Breast epithelium (tissue), 4 donors: ENCODE measurements at regions not wholly inside any gene's neighbourhood (a gene's known extent, or its start where the extent isn't known, plus 50 kb on each side); places are given as distances from the start of the nearest gene placed in this dataset.

Experiments used
- DNase-seq, 2 donors: peaks; one replicate each; pipeline ENCODE4 v3.0.0-alpha.2; 2019; ENCODE audit warnings: low spot score in 2 of 2
- H3K27ac ChIP-seq, 2 donors: fragments of 200-600 bp; sonication (generic) in 1 of 2; one replicate each; pipeline ENCODE4 v1.5.1; 2016 to 2019; ENCODE audit warnings: mild to moderate bottlenecking in 1 of 2
- H3K27me3 ChIP-seq, 2 donors: fragments of 200-600 bp; sonication (generic) in 1 of 2; one replicate each; pipeline versions ENCODE4 v1.5.1 to v1.6.0; 2017 to 2019; ENCODE audit warnings: control low read depth in 1 of 2, mild to moderate bottlenecking in 1 of 2
- H3K36me3 ChIP-seq: fragments of 200-600 bp; one replicate; pipeline ENCODE4 v1.5.1; 2019
- H3K4me1 ChIP-seq, 2 donors: fragments of 200-600 bp; sonication (generic); one replicate each; pipeline ENCODE4 v1.5.1; 2016 to 2019; ENCODE audit warnings: control low read depth in 1 of 2
- H3K4me3 ChIP-seq, 3 donors: fragments of 200-600 bp; sonication (generic); 1 replicate in 2 of 3; 2 replicates in 1 of 3; pipeline ENCODE4 v1.5.1; 2016 to 2019; ENCODE audit warnings: mild to moderate bottlenecking in 3 of 3, moderate library complexity in 2 of 3
- H3K9me3 ChIP-seq, 2 donors: fragments of 200-600 bp; sonication (generic) in 1 of 2; one replicate each; pipeline ENCODE4 v1.5.1; 2016 to 2019; ENCODE audit warnings: control low read depth in 1 of 2
- POLR2A ChIP-seq: fragments of 450-650 bp; IDR thresholded peaks from one replicate; pipeline ENCODE4 v1.6.1; 2016; ENCODE audit warnings: antibody characterized with exemption, mild to moderate bottlenecking, moderate library complexity
- POLR2AphosphoS5 ChIP-seq, 3 donors: sonication (generic); formaldehyde crosslinking; IDR thresholded peaks; one replicate each; pipeline ENCODE4 v1.6.1; 2017; ENCODE audit warnings: antibody characterized with exemption in 3 of 3
- intact Hi-C: fragments of 100-400 bp; cut with DNase I; formaldehyde crosslinking; loops from one replicate; pipeline ENCODE4 v1.15.1; 2023; ENCODE audit warnings: low total_unique reads
- TF ChIP-seq, protein P1 (sequence below), 3 donors: fragments of 450-650 bp; IDR thresholded peaks; one replicate each; pipeline ENCODE4 v1.5.1; 2016 to 2017; ENCODE audit warnings: antibody characterized with exemption in 3 of 3, mild to moderate bottlenecking in 3 of 3, moderate library complexity in 3 of 3

DNA sequence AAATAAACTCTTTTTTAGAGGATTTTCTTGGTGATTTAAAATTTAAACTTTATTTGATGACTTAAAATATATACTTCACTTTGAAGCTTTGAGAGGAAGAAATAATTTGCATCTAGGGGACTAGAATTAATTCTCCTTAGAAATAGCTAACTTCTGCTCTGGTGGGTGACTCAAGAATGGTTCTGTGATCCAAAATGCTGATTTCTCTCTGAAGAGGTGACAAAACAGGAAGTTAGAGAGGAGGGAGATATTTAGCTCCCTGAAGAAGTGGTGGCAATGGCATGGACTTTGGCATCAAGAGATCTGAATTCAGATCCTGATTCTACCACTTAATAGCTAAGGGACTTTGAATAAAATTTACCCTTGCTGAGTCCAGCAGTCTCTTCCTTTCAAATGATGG, 125.8 kb upstream of the ATP1B1 start:
- intact Hi-C loops: no loop called here
- Histone ChIP-seq H3K9me3 (no peaks in the 10 kb centered on the region), H3K27ac (no peak overlapping the region), H3K4me1 (no peaks in the 10 kb centered on the region), H3K36me3 (no peaks in the 10 kb centered on the region), H3K4me3 (no peak overlapping the region), H3K27me3 (no peaks in the 10 kb centered on the region)
- TF ChIP-seq POLR2A (no peak), POLR2AphosphoS5 (IDR thresholded peaks at IDR 0.05) (no peak)
- TF ChIP-seq, protein P1, sequence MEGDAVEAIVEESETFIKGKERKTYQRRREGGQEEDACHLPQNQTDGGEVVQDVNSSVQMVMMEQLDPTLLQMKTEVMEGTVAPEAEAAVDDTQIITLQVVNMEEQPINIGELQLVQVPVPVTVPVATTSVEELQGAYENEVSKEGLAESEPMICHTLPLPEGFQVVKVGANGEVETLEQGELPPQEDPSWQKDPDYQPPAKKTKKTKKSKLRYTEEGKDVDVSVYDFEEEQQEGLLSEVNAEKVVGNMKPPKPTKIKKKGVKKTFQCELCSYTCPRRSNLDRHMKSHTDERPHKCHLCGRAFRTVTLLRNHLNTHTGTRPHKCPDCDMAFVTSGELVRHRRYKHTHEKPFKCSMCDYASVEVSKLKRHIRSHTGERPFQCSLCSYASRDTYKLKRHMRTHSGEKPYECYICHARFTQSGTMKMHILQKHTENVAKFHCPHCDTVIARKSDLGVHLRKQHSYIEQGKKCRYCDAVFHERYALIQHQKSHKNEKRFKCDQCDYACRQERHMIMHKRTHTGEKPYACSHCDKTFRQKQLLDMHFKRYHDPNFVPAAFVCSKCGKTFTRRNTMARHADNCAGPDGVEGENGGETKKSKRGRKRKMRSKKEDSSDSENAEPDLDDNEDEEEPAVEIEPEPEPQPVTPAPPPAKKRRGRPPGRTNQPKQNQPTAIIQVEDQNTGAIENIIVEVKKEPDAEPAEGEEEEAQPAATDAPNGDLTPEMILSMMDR (IDR thresholded peaks at IDR 0.05): no peak
- DNase-seq: no peak

DNA sequence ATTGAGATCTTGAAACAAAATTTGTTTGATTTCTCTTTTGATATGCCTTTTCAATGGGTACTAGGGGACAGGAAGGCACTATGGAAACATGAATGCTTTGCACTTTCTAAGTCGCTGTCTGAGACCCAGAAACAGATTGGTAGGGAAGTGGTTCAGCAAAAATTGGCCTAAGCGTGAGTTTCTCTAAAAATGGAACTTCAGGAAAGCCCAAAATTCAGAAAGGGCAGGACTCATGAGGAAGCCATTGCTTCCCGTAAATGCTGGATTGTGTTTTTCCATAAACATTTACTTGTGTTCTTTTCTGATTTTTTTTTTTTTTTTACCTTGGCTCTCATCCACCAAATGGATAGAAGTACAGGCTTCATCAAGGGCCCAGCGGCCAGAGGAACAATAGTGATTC, 123.7 kb upstream of the ATP1B1 start:
- Histone ChIP-seq H3K4me1 (no peaks in the 10 kb centered on the region), H3K27me3 (no peaks in the 10 kb centered on the region), H3K9me3 (no peaks in the 10 kb centered on the region), H3K4me3 (no peak overlapping the region), H3K36me3 (no peaks in the 10 kb centered on the region), H3K27ac (no peak overlapping the region)
- TF ChIP-seq POLR2AphosphoS5 (IDR thresholded peaks at IDR 0.05) (no peak), POLR2A (no peak)
- TF ChIP-seq, protein P1 (IDR thresholded peaks at IDR 0.05): no peak
- intact Hi-C loops: no loop called here
- DNase-seq: no peak

DNA sequence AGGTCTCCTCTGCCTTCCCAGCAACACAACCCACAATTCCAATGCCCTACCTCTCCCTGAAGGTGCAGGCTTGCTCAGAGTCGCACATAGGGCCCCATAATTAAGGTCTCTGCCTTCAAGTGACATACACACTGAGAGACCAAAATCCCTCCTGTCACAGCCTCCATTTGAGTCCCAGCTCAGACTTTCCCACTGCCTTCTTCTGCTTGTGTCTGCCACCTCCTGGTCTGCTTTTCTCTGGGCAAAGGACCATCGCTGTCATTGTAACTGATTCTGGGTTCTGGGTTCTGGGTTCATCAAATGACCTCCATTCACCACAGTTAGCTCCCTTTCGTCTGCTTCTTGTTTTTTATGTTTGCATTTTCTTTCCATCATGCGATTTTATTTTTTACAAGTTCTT, 119.2 kb upstream of the ATP1B1 start:
- Histone ChIP-seq H3K27me3 (no peaks in the 10 kb centered on the region), H3K36me3 (no peaks in the 10 kb centered on the region), H3K4me1 (no peaks in the 10 kb centered on the region), H3K9me3 (no peaks in the 10 kb centered on the region), H3K27ac (no peak overlapping the region), H3K4me3 (no peak overlapping the region)
- TF ChIP-seq, protein P1 (IDR thresholded peaks at IDR 0.05): no peak
- no peak for TF ChIP-seq POLR2A
- no peak for TF ChIP-seq POLR2AphosphoS5 (IDR thresholded peaks at IDR 0.05)
- intact Hi-C loops: no loop called here
- DNase-seq: no peak

DNA sequence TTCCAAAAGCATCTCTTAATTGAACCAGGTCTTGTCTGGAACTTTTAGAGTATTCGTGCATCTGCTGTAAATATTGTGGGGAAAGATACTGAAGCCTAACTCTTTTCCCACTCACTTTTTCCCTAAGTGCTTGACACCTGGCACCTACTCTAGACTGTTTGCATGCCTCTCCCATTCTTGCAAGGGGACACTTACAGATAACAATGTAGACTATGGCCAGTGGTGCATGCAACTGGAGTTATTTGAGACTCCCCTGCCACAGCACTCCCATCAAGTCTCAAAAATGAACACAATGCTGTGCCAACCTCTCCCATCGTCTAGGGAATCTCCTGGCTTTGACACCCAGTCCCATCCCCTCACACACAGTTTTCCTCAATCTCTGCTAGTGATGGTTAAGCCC, 118.6 kb upstream of the ATP1B1 start:
- Histone ChIP-seq H3K9me3 (no peaks in the 10 kb centered on the region), H3K27me3 (no peaks in the 10 kb centered on the region), H3K4me3 (no peak overlapping the region)

DNA sequence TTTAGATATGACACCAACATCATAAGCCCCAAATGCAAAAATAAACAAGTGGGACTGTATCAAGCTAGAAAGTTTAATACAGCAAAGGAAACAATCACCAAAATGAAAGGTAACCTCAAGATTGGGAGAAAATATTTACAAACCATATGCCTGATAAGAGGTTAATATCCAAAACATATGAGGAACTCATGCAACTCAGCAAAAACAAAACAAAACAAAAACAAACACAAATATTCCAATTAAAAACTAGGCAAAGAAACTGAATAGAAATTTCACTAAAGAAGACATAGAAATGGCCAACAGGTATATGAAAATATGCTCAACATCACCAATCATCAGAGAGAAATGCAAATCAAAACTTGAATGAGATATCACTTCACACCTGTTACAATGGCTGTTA, 116.5 kb upstream of the ATP1B1 start:
- no peak for DNase-seq
- intact Hi-C loops: no loop called here

More for the DNA sequence above, 118.6 kb upstream of the ATP1B1 start:
- intact Hi-C loops: no loop called here
- no peak for DNase-seq
- Histone ChIP-seq H3K27ac (no peak overlapping the region), H3K4me1 (no peaks in the 10 kb centered on the region), H3K36me3 (no peaks in the 10 kb centered on the region)
- TF ChIP-seq, protein P1 (IDR thresholded peaks at IDR 0.05): no peak
- TF ChIP-seq POLR2AphosphoS5 (IDR thresholded peaks at IDR 0.05) (no peak), POLR2A (no peak)

More for the DNA sequence above, 116.5 kb upstream of the ATP1B1 start:
- Histone ChIP-seq H3K9me3 (no peaks in the 10 kb centered on the region), H3K4me3 (no peak overlapping the region), H3K27me3 (no peaks in the 10 kb centered on the region), H3K27ac (no peak overlapping the region), H3K36me3 (no peaks in the 10 kb centered on the region), H3K4me1 (no peaks in the 10 kb centered on the region)
- TF ChIP-seq, protein P1 (IDR thresholded peaks at IDR 0.05): no peak
- no peak for TF ChIP-seq POLR2A
- no peak for TF ChIP-seq POLR2AphosphoS5 (IDR thresholded peaks at IDR 0.05)
